ENCODE measurements at regions not wholly inside any gene's neighbourhood (a gene's known extent, or its start where the extent isn't known, plus 50 kb on each side); places are given as distances from the start of the nearest gene placed in this dataset.
"Not testable (repeated sequence)": the region's sequence is repeated elsewhere in the genome, so short reads cannot be mapped to it uniquely, and the experiment has no call there.

GRCh38 chr3:5701005-5701404, 513.5 kb downstream of the EDEM1 start:
- FAIRE-seq, result peak; percentile 58

GRCh38 chr3:5707794-5708193, 520.3 kb downstream of the EDEM1 start:
- FAIRE-seq, result no peak

- no peak for FAIRE-seq
Observed at GRCh38 chr3:5709714-5710113, 522.2 kb downstream of the EDEM1 start.

GRCh38 chr3:5710718-5711117, 523.2 kb downstream of the EDEM1 start:
- no peak for FAIRE-seq

- FAIRE-seq, result no peak
Observed at GRCh38 chr3:5717254-5717653, 529.7 kb downstream of the EDEM1 start.

- FAIRE-seq, result not testable (repeated sequence)
Observed at GRCh38 chr3:5719668-5720067, 532.2 kb downstream of the EDEM1 start.

- FAIRE-seq, result no peak
Observed at GRCh38 chr3:5725801-5726200, 538.3 kb downstream of the EDEM1 start.

- no peak for FAIRE-seq
Observed at GRCh38 chr3:5726621-5727020, 539.1 kb downstream of the EDEM1 start.

- FAIRE-seq, result no peak
Observed at GRCh38 chr3:5727743-5728484, 540.4 kb downstream of the EDEM1 start.

GRCh38 chr3:5729852-5730251, 542.3 kb downstream of the EDEM1 start:
- no peak for FAIRE-seq

- FAIRE-seq, result no peak
Observed at GRCh38 chr3:5731100-5731499, 543.6 kb downstream of the EDEM1 start.

- FAIRE-seq, result no peak
Observed at GRCh38 chr3:5732081-5732480, 544.6 kb downstream of the EDEM1 start.

GRCh38 chr3:5733995-5734394, 546.5 kb downstream of the EDEM1 start:
- FAIRE-seq, result no peak

GRCh38 chr3:5735896-5736295, 548.4 kb downstream of the EDEM1 start:
- FAIRE-seq, result no peak

- FAIRE-seq, result no peak
Observed at GRCh38 chr3:5739299-5739935, 551.9 kb downstream of the EDEM1 start.

GRCh38 chr3:5739949-5740348, 552.4 kb downstream of the EDEM1 start:
- FAIRE-seq, result no peak

- FAIRE-seq, result no peak
Observed at GRCh38 chr3:5741017-5741416, 553.5 kb downstream of the EDEM1 start.

GRCh38 chr3:5750091-5750490, 562.6 kb downstream of the EDEM1 start:
- no peak for FAIRE-seq

GRCh38 chr3:5750874-5751640, 563.5 kb downstream of the EDEM1 start:
- no peak for FAIRE-seq

GRCh38 chr3:5754602-5755001, 567.1 kb downstream of the EDEM1 start:
- no peak for FAIRE-seq

- FAIRE-seq, result no peak
Observed at GRCh38 chr3:5756443-5756842, 568.9 kb downstream of the EDEM1 start.

GRCh38 chr3:5757213-5757804, 569.8 kb downstream of the EDEM1 start:
- FAIRE-seq, result no peak

GRCh38 chr3:5758699-5759098, 571.2 kb downstream of the EDEM1 start:
- FAIRE-seq, result no peak

Measured in colon (tissue), 2 donors.